A673 (cell line): ENCODE measurements at regions not wholly inside any gene's neighbourhood (a gene's known extent, or its start where the extent isn't known, plus 50 kb on each side); places are given as distances from the start of the nearest gene placed in this dataset.

ENCODE experiments used
- CTCF ChIP-seq: fragments of 300-800, 200-600 bp; sonication (generic); conservative IDR thresholded peaks from 2 replicates; pipeline ENCODE4 v1.5.1; 2017; ENCODE audit warnings: low read depth, mild to moderate bottlenecking, antibody characterized with exemption, low read length, moderate library complexity, mixed read lengths
- EZH2 ChIP-seq: fragments of 200-600 bp; sonication (generic); IDR thresholded peaks from 2 replicates; pipeline ENCODE4 v1.6.1; 2017; ENCODE audit warnings: borderline replicate concordance, low read depth, mild to moderate bottlenecking, mixed read lengths, antibody characterized with exemption, low read length; ENCODE audit not compliant: poor library complexity, severe bottlenecking

- TF ChIP-seq EZH2 (no peak), CTCF (no peak)
These were observed 73.0 kb upstream of the CNTNAP4 start for GRCh38 chr16:76204249-76204648.
